ENCODE measurements at regions not wholly inside any gene's neighbourhood (a gene's known extent, or its start where the extent isn't known, plus 50 kb on each side); places are given as distances from the start of the nearest gene placed in this dataset.

DNA sequence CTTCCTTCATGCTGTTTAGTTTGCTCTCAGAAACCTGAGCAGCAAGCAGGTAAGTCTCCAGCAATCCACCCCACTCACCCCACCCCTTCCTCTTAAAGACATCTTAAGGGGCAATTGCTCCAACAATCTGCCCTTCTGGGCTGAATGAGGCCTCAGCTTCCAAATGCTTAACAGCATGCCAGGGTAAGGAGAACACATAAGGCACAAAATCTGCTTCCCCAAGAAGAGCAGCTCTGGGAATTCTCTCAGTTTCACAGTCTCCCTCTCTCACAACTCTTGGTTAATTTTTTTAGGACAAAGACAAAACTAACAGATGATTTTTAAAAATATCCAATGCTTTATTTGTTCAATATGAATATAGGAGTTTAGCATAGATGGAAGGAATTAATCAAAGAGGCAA, 288.9 kb upstream of the CCDC196 start:
- TF ChIP-seq, protein P1, sequence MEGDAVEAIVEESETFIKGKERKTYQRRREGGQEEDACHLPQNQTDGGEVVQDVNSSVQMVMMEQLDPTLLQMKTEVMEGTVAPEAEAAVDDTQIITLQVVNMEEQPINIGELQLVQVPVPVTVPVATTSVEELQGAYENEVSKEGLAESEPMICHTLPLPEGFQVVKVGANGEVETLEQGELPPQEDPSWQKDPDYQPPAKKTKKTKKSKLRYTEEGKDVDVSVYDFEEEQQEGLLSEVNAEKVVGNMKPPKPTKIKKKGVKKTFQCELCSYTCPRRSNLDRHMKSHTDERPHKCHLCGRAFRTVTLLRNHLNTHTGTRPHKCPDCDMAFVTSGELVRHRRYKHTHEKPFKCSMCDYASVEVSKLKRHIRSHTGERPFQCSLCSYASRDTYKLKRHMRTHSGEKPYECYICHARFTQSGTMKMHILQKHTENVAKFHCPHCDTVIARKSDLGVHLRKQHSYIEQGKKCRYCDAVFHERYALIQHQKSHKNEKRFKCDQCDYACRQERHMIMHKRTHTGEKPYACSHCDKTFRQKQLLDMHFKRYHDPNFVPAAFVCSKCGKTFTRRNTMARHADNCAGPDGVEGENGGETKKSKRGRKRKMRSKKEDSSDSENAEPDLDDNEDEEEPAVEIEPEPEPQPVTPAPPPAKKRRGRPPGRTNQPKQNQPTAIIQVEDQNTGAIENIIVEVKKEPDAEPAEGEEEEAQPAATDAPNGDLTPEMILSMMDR (IDR thresholded peaks at IDR 0.05; ENCODE audit: borderline replicate concordance, extremely low read depth, low read length, poor library complexity, severe bottlenecking), result no peak
- TF ChIP-seq EZH2 (IDR thresholded peaks at IDR 0.05; ENCODE audit: borderline replicate concordance, low read depth, low read length, severe bottlenecking), result no peak
